Chondrocyte (in vitro differentiated cells): ENCODE measurements at regions not wholly inside any gene's neighbourhood (a gene's known extent, or its start where the extent isn't known, plus 50 kb on each side); places are given as distances from the start of the nearest gene placed in this dataset.

Experiments
- DNase-seq: peaks from one replicate; pipeline ENCODE4 v3.0.0; 2021; ENCODE audit warnings: mixed read lengths, low spot score
- H3K27ac Mint-ChIP-seq: one replicate; pipeline ENCODE4 v1.8.0; 2021; ENCODE audit warnings: mild to moderate bottlenecking, moderate library complexity, mixed read lengths; ENCODE audit not compliant: unreplicated experiment
- H3K27me3 Mint-ChIP-seq: 2 replicates; pipeline ENCODE4 v1.8.0; 2021; ENCODE audit warnings: low read depth, mixed read lengths
- H3K36me3 Mint-ChIP-seq: 2 replicates; pipeline ENCODE4 v1.8.0; 2021; ENCODE audit warnings: low read depth, mixed read lengths
- H3K4me1 Mint-ChIP-seq: 2 replicates; pipeline ENCODE4 v1.8.0; 2021; ENCODE audit warnings: low read depth, mild to moderate bottlenecking, mixed read lengths
- H3K4me3 Mint-ChIP-seq: one replicate; pipeline ENCODE4 v1.8.0; 2021; ENCODE audit warnings: mild to moderate bottlenecking, moderate library complexity, mixed read lengths; ENCODE audit not compliant: unreplicated experiment
- H3K9me3 Mint-ChIP-seq: 2 replicates; pipeline ENCODE4 v1.8.0; 2021; ENCODE audit warnings: low read depth, mixed read lengths
- CTCF ChIP-seq: fragments of 200-600 bp; sonication (generic); IDR thresholded peaks from 2 replicates; pipeline ENCODE4 v1.5.0; 2021; ENCODE audit warnings: antibody characterized with exemption, mild to moderate bottlenecking, moderate library complexity

GRCh38 chr19:28886708-28887107 lies 326.2 kb downstream of the UQCRFS1 start:
- no peak overlapping the region for H3K27ac Mint-ChIP-seq
- H3K36me3 Mint-ChIP-seq: no peaks in the 10 kb centered on the region
- no peak for TF ChIP-seq CTCF
- peaks cover 21% of the 10 kb centered on the region for H3K4me1 Mint-ChIP-seq
- no peak for DNase-seq
- H3K9me3 Mint-ChIP-seq: no peaks in the 10 kb centered on the region
- H3K27me3 Mint-ChIP-seq: peaks cover 10% of the 10 kb centered on the region
- no peak overlapping the region for H3K4me3 Mint-ChIP-seq

- no peak overlapping the region for H3K27ac Mint-ChIP-seq
- H3K27me3 Mint-ChIP-seq: peaks cover 7% of the 10 kb centered on the region
- no peaks in the 10 kb centered on the region for H3K9me3 Mint-ChIP-seq
- no peak for DNase-seq
- H3K36me3 Mint-ChIP-seq: no peaks in the 10 kb centered on the region
- peaks cover 26% of the 10 kb centered on the region for H3K4me1 Mint-ChIP-seq
- TF ChIP-seq CTCF: no peak
- H3K4me3 Mint-ChIP-seq: no peak overlapping the region
These were observed 327.0 kb downstream of the UQCRFS1 start for GRCh38 chr19:28885965-28886364.

GRCh38 chr19:28884786-28885476 lies 328.0 kb downstream of the UQCRFS1 start:
- Mint-ChIP-seq H3K27me3 (peaks cover 7% of the 10 kb centered on the region), H3K9me3 (no peaks in the 10 kb centered on the region), H3K4me3 (peak overlapping the region; percentile 48), H3K36me3 (no peaks in the 10 kb centered on the region), H3K27ac (no peak overlapping the region), H3K4me1 (peaks cover 26% of the 10 kb centered on the region)
- TF ChIP-seq CTCF: no peak
- no peak for DNase-seq

- Mint-ChIP-seq H3K27ac (peak overlapping the region; percentile 84), H3K27me3 (peaks cover 1% of the 10 kb centered on the region), H3K4me1 (peaks cover 26% of the 10 kb centered on the region), H3K9me3 (no peaks in the 10 kb centered on the region), H3K36me3 (no peaks in the 10 kb centered on the region), H3K4me3 (peak overlapping the region; percentile 57)
- TF ChIP-seq CTCF: no peak
- no peak for DNase-seq
These were observed 329.7 kb downstream of the UQCRFS1 start for GRCh38 chr19:28883241-28883693.

- Mint-ChIP-seq H3K9me3 (no peaks in the 10 kb centered on the region), H3K27ac (peak overlapping the region; percentile 84), H3K27me3 (peaks cover 1% of the 10 kb centered on the region), H3K4me3 (peak overlapping the region; percentile 57), H3K36me3 (no peaks in the 10 kb centered on the region), H3K4me1 (peaks cover 26% of the 10 kb centered on the region)
- TF ChIP-seq CTCF: no peak
- DNase-seq: no peak
These were observed 330.1 kb downstream of the UQCRFS1 start for GRCh38 chr19:28882818-28883217.
